GM12878 (cell line): ENCODE measurements at regions not wholly inside any gene's neighbourhood (a gene's known extent, or its start where the extent isn't known, plus 50 kb on each side); places are given as distances from the start of the nearest gene placed in this dataset.

Experiments used
- CTCF ChIP-seq, 3 experiments: IDR thresholded peaks in 2 of 3; conservative IDR thresholded peaks in 1 of 3; 2 replicates each; pipeline ENCODE4 v1.5.1; 2011; ENCODE audit warnings: low read depth in 3 of 3, low read length in 3 of 3, mild to moderate bottlenecking in 3 of 3, control low read depth in 2 of 3, moderate library complexity in 2 of 3, inconsistent platforms in 1 of 3, mixed read lengths in 1 of 3; ENCODE audit not compliant: control insufficient read depth in 2 of 3, insufficient read depth in 1 of 3; ENCODE audit errors: extremely low read depth in 1 of 3
- NFYB ChIP-seq: IDR thresholded peaks from 2 replicates; pipeline ENCODE4 v1.6.1; 2011; ENCODE audit warnings: low read depth, mild to moderate bottlenecking, low read length, improper control_type of control experiment, moderate library complexity; ENCODE audit not compliant: insufficient read depth
- PBX3 ChIP-seq: IDR thresholded peaks from 2 replicates; pipeline ENCODE4 v1.6.1; 2011; ENCODE audit warnings: mild to moderate bottlenecking, low read depth, low read length, moderate library complexity; ENCODE audit not compliant: insufficient replicate concordance
- RAD21 ChIP-seq: IDR thresholded peaks from 2 replicates; pipeline ENCODE4 v1.6.1; 2011; ENCODE audit warnings: mild to moderate bottlenecking, low read depth, low read length, moderate library complexity; ENCODE audit not compliant: insufficient read depth
- TAF1 ChIP-seq: IDR thresholded peaks from 2 replicates; pipeline ENCODE4 v1.6.1; 2011; ENCODE audit warnings: mild to moderate bottlenecking, low read depth, low read length, borderline replicate concordance
- YY1 ChIP-seq: IDR thresholded peaks from 2 replicates; pipeline ENCODE4 v1.6.1; 2011; ENCODE audit warnings: low read depth, mild to moderate bottlenecking, low read length
- ZZZ3 ChIP-seq: IDR thresholded peaks from 2 replicates; pipeline ENCODE4 v1.6.1; 2011; ENCODE audit warnings: low read depth; ENCODE audit not compliant: control insufficient read depth, insufficient read length

DNA sequence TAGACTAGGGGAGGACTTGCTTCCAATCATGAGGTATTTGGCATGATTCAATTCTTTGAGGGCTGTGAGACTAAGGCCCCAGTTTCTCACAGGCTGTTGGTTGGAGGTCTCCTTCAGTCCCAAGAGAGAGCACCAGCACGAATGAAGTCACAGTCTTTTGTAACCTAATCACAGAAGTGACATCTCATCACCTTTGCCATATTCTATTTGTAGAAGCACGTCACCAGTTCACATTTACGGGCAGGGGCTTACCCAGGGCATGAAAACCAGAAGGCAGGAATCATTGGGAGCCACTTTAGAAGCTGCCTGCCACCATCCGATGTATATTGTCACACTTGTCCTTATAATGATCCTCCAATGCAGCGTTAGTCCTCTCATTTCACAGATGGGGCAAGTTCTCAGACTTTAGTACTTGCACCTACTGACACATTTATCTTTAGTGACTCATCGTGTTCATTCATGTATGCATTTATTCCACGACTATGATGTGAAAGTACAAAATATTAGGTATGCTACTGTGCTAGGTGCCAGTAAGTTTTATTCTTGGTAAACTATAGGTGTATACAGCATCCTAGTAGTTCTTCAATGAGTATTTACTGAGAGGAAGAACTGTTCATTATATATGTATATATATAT is 163.8 kb upstream of the PGRMC2 start:
- TF ChIP-seq ZZZ3 = no peak
- TF ChIP-seq PBX3 = no peak
- no peak for TF ChIP-seq RAD21
- no peak for TF ChIP-seq TAF1
- no peak for TF ChIP-seq CTCF (IDR thresholded peaks at IDR 0.05 in 2 of 3, conservative IDR thresholded peaks at IDR 0.05 in 1 of 3; ENCODE audit: control insufficient read depth in 2 of 3, extremely low read depth in 1 of 3, insufficient read depth in 1 of 3, low read depth in 3 of 3, low read length in 3 of 3)
- TF ChIP-seq NFYB = no peak
- no peak for TF ChIP-seq YY1
